GM21619 (cell line): ENCODE measurements at regions not wholly inside any gene's neighbourhood (a gene's known extent, or its start where the extent isn't known, plus 50 kb on each side); places are given as distances from the start of the nearest gene placed in this dataset.
"Not testable (repeated sequence)": the region's sequence is repeated elsewhere in the genome, so short reads cannot be mapped to it uniquely, and the experiment has no call there.

ENCODE experiments used
- ATAC-seq: cut with Tn5 transposase; IDR thresholded peaks from one replicate; pipeline ENCODE4 v1.9.1; 2021; ENCODE audit not compliant: unreplicated experiment

- ATAC-seq: no peak
Measured at GRCh38 chr5:24232041-24232440, 412.7 kb downstream of the CDH10 start.

GRCh38 chr5:24232929-24233498 is 411.8 kb downstream of the CDH10 start:
- ATAC-seq: no peak

DNA sequence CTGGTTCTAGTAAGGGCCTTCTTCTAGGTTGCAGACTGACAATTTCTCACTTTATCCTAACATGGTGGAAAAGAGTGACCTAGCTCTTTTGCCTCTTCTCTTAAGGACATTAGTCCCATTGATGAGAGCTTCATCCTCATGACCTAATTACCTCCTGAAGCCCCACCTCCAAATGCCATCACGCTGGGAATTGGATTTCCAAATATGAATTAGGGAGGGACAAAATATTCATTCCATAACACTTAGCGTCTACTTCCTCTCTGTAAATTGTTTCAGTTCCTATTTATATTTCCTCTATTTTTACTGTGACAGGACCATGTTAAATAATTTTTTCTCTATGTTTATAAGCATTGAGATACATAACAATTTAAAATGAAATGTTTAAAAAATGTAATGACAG is 408.8 kb downstream of the CDH10 start:
- ATAC-seq: no peak

GRCh38 chr5:24245821-24246220 is 399.0 kb downstream of the CDH10 start:
- no peak for ATAC-seq

DNA sequence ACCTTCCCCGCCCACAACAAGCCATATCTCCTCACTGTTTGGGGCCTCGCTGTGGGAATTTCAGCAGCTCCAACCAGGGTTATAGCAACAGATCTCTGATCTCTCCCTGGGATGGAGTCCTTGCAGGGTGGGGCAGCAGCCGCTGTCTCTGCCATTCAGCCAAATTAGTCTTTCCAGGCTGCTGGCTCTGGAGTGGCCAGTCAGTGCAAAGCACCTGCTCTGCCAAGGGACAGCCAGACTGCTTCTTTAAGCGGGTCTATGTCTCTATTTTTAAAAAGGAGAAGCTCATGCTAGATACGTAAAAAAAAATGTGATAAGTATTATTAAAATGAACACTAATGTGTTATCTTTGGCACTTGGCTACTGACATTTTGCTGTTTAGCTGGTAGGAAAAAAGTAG is 380.2 kb downstream of the CDH10 start:
- ATAC-seq: no peak

DNA sequence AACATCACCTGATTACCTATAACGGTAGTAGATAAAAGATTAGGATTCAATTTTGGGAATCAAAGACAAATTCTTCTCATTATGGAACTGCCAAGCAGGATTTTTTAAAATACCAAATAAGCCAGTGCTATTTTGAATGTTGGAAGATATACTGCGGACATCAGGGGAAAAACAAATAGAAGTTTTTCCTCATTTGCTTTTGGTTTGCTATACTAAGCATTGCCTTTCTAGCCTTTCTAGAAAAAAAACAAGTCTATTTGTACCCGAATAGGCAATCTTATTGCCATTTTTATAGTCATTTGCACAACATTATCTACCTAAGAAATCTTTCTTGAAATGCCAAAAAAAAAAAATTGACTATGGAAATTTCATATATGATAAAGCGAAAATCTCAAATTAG is 379.5 kb downstream of the CDH10 start:
- no peak for ATAC-seq

- ATAC-seq: no peak
Measured at GRCh38 chr5:24268482-24269056, 376.2 kb downstream of the CDH10 start.

DNA sequence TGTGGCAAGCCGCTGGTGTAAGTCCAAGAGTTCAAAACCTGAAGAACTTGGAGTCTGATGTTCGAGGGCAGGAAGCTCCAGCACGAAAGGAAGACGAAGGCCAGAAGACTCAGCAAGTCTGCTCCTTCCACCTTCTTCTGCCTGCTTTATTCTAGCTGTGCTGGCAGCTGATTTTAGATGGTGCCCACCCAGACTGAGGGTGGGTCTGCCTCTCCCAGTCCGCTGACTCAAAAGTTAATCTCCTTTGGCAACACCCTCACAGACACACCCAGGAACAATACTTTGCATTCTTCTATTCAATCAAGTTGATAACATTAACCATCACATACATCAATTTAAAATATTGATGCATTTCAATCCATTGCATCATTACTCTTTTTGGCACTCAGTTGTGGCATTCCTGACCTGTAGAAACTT is 373.1 kb downstream of the CDH10 start:
- ATAC-seq: not testable (repeated sequence)

DNA sequence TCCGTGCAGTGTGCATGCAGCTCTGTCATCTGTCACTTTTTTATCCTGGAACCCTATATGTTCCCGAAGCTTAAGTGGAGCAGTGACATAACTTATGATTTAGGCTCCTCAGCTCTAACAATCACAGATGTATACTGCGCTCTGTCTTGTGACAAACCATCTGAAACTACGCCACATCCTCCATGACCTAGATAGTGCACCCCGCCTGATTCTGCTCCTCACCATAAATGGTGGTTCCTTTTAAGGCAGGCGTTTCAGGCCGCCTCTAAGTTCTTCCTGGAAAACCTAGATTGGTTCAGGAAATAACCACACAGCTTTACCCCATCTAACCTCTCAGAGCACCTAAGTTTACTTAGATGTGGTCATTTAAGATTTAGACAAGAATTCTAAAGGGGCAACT is 372.0 kb downstream of the CDH10 start:
- ATAC-seq: no peak

DNA sequence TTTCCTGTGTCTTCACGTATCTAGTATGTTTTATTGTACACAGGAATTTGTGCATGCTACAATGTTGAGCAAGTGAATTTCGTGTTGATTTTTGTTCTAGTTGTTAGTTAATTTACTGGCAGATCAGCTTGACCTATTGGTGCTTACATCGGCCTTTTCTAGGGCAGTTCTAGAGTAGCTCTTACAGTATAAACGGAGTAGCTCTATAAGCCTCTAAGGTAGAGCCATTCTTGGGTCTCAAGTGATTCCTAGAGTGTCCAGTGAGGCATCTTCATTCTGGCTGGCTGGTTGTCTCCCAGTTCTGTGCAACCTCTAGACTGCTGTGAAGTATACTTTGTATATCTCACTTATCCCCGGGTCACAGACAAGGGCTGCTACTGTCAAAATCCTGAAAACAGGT is 364.6 kb downstream of the CDH10 start:
- no peak for ATAC-seq

- ATAC-seq: no peak
Measured at GRCh38 chr5:24281818-24282217, 363.0 kb downstream of the CDH10 start.

DNA sequence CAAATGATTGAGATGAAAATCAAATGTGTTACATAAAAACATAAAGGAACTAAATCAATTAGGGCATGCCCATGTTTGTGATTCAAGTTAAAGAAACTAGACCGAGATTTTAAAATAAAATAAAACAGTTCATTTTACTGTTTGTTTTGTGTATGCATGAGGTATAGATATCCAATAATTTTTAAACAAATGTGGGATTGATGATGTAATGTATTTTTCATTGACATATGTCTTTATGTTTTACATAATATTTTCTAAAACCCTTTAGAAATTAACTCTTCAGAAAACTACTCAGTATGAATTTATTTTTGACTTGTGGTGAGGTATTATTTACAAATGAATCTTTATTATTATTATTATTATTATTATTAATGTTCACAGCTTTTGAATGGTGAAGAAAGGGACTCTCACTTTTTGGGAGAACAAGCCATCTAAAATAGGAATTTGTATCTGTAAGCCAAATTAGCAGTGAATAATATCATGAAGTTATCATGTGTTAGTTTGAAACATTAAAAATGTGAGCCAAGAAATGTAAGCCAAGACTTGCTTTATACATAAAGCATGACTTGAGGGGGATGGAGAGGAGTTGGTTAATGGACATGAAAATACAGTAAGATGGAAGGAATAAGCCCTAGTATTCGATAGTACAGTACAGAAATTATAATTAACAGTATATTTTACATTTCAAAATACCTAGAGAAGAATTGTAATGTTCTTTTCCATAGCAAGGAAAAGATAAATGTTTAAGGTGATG is 355.0 kb downstream of the CDH10 start:
- no peak for ATAC-seq

GRCh38 chr5:24290536-24290935 is 354.2 kb downstream of the CDH10 start:
- no peak for ATAC-seq

DNA sequence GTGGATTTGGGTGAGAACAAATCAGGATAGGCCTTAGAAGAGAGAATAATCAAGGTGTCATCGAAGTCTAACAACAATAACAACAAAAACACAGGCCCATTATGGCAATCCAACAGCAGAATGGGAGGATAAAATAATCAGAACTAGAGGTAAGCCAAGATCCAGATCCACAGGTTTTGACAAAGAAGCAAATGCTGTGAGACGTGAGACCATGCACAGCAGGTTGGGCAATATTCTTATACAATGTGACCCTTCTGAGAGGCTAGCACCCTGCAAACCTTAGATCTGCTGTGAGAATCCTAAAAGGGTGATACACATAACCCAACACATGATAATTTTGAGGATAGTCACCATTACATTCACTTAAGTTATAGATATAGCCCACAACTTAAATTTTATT is 352.9 kb downstream of the CDH10 start:
- ATAC-seq: no peak

DNA sequence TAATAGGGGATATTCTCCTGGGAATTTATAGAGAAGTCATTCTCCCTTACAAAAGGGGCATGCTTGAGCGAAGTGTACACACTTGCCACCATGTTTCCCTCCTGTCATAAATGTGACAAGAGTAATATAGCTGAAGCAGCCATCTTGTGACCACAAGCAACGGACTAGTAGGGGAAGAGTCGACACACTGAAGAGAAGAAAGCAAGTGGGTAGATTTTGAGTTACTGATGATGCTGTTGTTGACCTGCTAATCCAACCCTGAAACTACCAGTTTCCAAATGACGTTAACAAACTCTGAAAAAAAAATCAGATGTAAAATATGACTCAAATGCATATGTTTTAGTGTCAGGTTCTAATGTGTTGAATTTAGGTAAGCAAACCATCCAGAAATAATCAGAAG is 350.4 kb downstream of the CDH10 start:
- ATAC-seq: no peak

DNA sequence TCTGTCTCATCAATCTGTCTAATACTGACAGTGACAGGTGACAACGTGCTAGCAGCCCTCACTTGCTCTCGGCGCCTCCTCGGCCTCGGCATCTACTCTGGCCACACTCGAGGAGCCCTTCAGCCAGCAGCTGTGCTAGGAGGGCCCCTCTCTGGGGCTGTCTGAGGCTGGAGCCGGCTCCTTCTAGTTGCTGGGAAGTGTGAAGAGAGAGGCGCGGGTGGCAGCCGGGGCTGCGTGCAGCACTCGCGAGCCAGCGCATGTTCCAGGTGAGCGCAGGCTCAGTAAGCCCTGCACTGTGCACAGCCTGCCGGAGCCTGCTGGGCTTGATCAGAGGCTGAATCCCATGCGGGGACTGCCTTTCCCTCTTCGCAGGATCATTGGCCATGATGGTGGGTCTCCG is 330.7 kb downstream of the CDH10 start:
- no peak for ATAC-seq

DNA sequence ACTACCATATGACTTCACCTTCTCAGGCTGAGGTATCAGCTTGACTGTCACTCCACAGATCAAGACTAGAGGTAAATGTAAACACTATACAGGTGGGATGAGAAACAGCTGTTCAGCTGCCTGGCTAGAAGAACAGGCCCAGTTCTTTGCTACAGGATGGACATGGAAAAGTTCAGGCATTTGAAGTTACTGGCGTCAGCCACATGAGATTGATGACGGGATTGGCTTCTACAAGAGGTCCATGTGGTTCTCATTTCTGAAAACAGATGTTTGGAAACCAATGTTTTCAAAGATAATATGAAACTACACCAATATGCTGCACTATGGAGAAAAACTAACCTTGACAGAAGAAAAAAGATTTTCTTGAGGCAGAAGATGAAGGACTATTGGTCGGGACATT is 324.1 kb downstream of the CDH10 start:
- no peak for ATAC-seq

GRCh38 chr5:24325306-24325832 is 319.4 kb downstream of the CDH10 start:
- ATAC-seq: no peak

DNA sequence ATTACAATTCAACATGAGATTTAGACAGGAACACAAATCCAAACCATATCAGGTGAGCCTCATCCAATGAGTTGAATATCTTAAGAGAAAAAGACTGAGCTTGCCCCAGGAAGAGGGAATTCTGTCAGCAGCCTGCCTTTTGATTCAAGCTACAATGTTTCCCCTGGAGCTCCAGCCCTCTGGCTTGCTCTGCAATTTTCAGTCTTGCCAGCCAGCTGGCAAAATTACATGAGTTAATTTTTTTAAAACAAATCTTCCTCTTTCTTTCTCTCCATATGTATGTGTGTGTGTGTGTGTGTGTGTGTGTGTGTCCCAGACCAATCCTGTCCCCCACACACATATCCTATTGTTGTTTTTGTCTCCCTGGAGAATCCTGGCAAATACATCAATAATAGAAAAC is 313.2 kb downstream of the CDH10 start:
- no peak for ATAC-seq

DNA sequence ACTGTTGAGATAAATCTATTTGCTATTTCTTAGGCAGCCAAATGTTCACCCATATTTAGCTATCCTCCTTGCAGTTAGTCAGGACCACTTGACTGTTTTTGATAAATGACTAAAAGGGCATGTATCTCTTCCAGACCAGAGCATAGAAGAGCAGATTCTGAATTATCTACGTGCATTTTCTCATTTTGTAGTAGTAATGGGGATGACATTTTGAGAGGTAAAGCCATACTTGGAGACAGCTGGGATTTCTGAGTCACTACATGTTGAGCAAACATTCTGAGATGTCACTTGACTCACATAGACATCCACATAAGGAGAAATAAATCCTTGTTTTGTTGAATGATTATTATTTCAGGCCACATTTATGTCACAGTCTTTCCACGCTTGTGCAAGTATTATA is 297.6 kb downstream of the CDH10 start:
- ATAC-seq: no peak

DNA sequence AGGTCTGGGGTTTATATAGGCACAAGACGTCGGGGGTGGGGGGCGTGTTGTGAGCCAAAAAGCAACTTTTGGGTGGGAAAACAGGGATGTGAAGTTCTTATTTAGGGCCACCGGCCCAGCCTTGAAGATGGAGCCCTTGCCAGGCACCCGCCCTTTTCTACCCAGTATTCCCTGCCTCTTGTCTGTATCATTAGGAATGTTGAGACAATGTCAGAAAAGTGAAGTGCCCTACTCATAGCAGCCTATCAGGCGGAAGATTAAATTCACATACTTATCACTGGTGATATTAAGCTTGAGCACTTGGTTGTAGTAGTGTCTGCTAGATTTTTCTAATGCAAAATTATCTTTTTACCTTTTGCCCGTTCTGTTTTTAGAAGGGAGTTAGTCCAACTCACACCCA is 293.5 kb downstream of the CDH10 start:
- no peak for ATAC-seq

GRCh38 chr5:24353016-24353415 is 291.8 kb downstream of the CDH10 start:
- ATAC-seq: no peak
